ENCODE measurements at regions not wholly inside any gene's neighbourhood (a gene's known extent, or its start where the extent isn't known, plus 50 kb on each side); places are given as distances from the start of the nearest gene placed in this dataset.

- Histone ChIP-seq H2BK15ac (ENCODE audit: low read depth, low read length) (no peak overlapping the region; the same call in 1 of the 3 replicates), H3K18ac (ENCODE audit: low read depth, low read length) (peak overlapping the region; percentile 57), H3K56ac (ENCODE audit: extremely low read depth, insufficient read depth, low read length) (no peak overlapping the region), H2BK5ac (ENCODE audit: low read depth, low read length, poor library complexity, severe bottlenecking) (peak overlapping the region; percentile 2), H3K4me2 (ENCODE audit: low read depth, low read length) (no peak overlapping the region), H2AFZ (replicated peaks; ENCODE audit: low read length, poor library complexity) (peak overlapping the region; percentile 88), H3K4me1 (ENCODE audit: control insufficient read depth, insufficient read depth, low read length) (peaks cover 13% of the 10 kb centered on the region), H4K20me1 (ENCODE audit: insufficient read depth, low read length) (no peaks in the 10 kb centered on the region), H3K4me3 (ENCODE audit: insufficient read depth, low read depth, low read length) (no peak overlapping the region), H3K27me3 (ENCODE audit: control insufficient read depth, insufficient read depth, low read length) (0 out of 2 replicates have a peak, but pooled peaks cover 1% of the 10 kb centered on the region), H2BK120ac (ENCODE audit: low read depth, low read length) (peak overlapping the region; percentile 71; the same call in 1 of the 2 replicates), H3K4ac (ENCODE audit: low read depth, low read length) (peak overlapping the region; percentile 77), H4K5ac (ENCODE audit: low read depth, low read length) (peak overlapping the region; percentile 73), H3K9me1 (ENCODE audit: insufficient read depth, low read length) (peaks cover 5% of the 10 kb centered on the region), H4K91ac (ENCODE audit: insufficient read depth, low read depth, low read length) (peak overlapping the region; percentile 73; the same call in 1 of the 2 replicates), H4K8ac (ENCODE audit: low read depth in 2 of 2, low read length in 2 of 2) (peak overlapping the region in 1 of 2 experiments; percentile 65; a peak in 2 of 4 replicates), H2BK20ac (ENCODE audit: low read depth, low read length) (peak overlapping the region; percentile 62; the same call in 1 of the 2 replicates), H2AK5ac (ENCODE audit: low read depth, low read length) (peak overlapping the region; percentile 43), H3K14ac (replicated peaks; ENCODE audit: low read depth, low read length) (no peak overlapping the region), H3K27ac (ENCODE audit: insufficient read depth, low read length) (no peak overlapping the region), H3K79me1 (ENCODE audit: low read depth in 1 of 2, low read length in 2 of 2) (peaks cover 0 to 3% of the 10 kb centered on the region in 2 experiments; a peak in 1 of 4 replicates), H2AK9ac (replicated peaks; ENCODE audit: low read depth, low read length, poor library complexity) (peak overlapping the region; percentile 85), H3K9ac (ENCODE audit: low read depth, low read length) (no peak overlapping the region), H3K36me3 (ENCODE audit: control insufficient read depth, insufficient read depth, low read length) (no peaks in the 10 kb centered on the region), H3K9me3 (ENCODE audit: control insufficient read depth, insufficient read depth, low read length) (no peaks in the 10 kb centered on the region), H3K23ac (ENCODE audit: low read depth, low read length) (no peak overlapping the region)
- ChIA-PET POLR2A (ENCODE audit: unreplicated experiment) (no interaction called here), CTCF (interaction anchor here (0.7 to 3.1 kb wide), 2 partner anchors 71 to 147 kb away, joined by 5 to 12 read pairs; no protein-coding TSS in a partner anchor)
- ATAC-seq (ENCODE audit: low read depth) (peak; percentile 49), DNase-seq (no peak)
- BruUV-seq (replicated peaks) = no TSS peak
- dilution Hi-C loops (cut with HindIII; ENCODE audit: low sequenced_read_pairs, unreplicated experiment) = no loop called here
- 86% methylated on average over 4 of the region's 12 CpGs; no CpG with 5 or more reads in 1 of the 2 experiments for WGBS, 2 experiments (ENCODE audit: extremely low coverage in 2 of 2, insufficient read length in 1 of 2)
- in situ Hi-C loops (cut with MboI; ENCODE audit: low sequenced_read_pairs) = loop anchor here (5.0 kb wide), 2 partner anchors 147 to 292 kb away; no protein-coding TSS in a partner anchor
- intact Hi-C loops (cut with micrococcal nuclease) = no loop called here
- TF ChIP-seq MAZ (IDR thresholded peaks at IDR 0.05; ENCODE audit: borderline replicate concordance, low read depth, low read length) (peak; percentile 23; the same call in 1 of the 2 replicates), MXI1 (IDR thresholded peaks at IDR 0.05; ENCODE audit: borderline replicate concordance, low read depth, low read length) (no peak), BHLHE40 (IDR thresholded peaks at IDR 0.05; ENCODE audit: low read depth, low read length) (no peak), NFE2L2 (IDR thresholded peaks at IDR 0.05; ENCODE audit: low read depth, low read length) (no peak)
These were observed 102.5 kb downstream of the EBNA1BP2 start for GRCh38 chr1:43069461-43070050.
